ENCODE measurements at regions not wholly inside any gene's neighbourhood (a gene's known extent, or its start where the extent isn't known, plus 50 kb on each side); places are given as distances from the start of the nearest gene placed in this dataset.

GRCh38 chr9:12906646-12907045 lies 131.8 kb downstream of the LURAP1L start:
- TF ChIP-seq POLR2AphosphoS5 (IDR thresholded peaks at IDR 0.05; ENCODE audit: borderline replicate concordance, low read depth, low read length) (no peak), EZH2 (IDR thresholded peaks at IDR 0.05) (no peak)

Data from SK-N-MC (cell line).